Gastroesophageal sphincter (tissue), 4 donors: ENCODE measurements at regions not wholly inside any gene's neighbourhood (a gene's known extent, or its start where the extent isn't known, plus 50 kb on each side); places are given as distances from the start of the nearest gene placed in this dataset.

Source experiments
- ATAC-seq: fragments of 150-250 bp; one replicate; pipeline ENCODE4 v1.9.1; 2016; ENCODE audit warnings: mild to moderate bottlenecking, moderate library complexity
- H3K27ac ChIP-seq, 4 donors: fragments of 200-600 bp; sonication (generic) in 3 of 4; 1 replicate in 3 of 4; 2 replicates in 1 of 4; pipeline ENCODE4 v1.5.1; 2016 to 2019
- H3K27me3 ChIP-seq: fragments of 200-600 bp; sonication (generic); one replicate; pipeline ENCODE4 v1.5.1; 2019
- H3K36me3 ChIP-seq, 2 donors: fragments of 200-600 bp; sonication (generic); one replicate each; pipeline ENCODE4 v1.5.1; 2019; ENCODE audit warnings: control low read depth in 1 of 2
- H3K4me1 ChIP-seq, 3 donors: fragments of 200-600 bp; sonication (generic); 1 replicate in 2 of 3; 2 replicates in 1 of 3; pipeline ENCODE4 v1.5.1; 2016 to 2019; ENCODE audit warnings: control low read depth in 2 of 3
- H3K4me3 ChIP-seq, 2 donors: fragments of 200-600 bp; sonication (generic); one replicate each; pipeline ENCODE4 v1.5.1; 2019; ENCODE audit warnings: mild to moderate bottlenecking in 1 of 2, moderate library complexity in 1 of 2
- H3K9me3 ChIP-seq, 3 donors: fragments of 200-600 bp; sonication (generic); one replicate each; pipeline ENCODE4 v1.5.1; 2017 to 2019; ENCODE audit warnings: control low read depth in 2 of 3
- EP300 ChIP-seq: sonication (generic); formaldehyde crosslinking; IDR thresholded peaks from one replicate; pipeline ENCODE4 v1.6.1; 2017; ENCODE audit warnings: antibody characterized with exemption, mild to moderate bottlenecking
- POLR2A ChIP-seq, 2 donors: fragments of 450-650 bp; IDR thresholded peaks; one replicate each; pipeline ENCODE4 v1.6.1; 2017; ENCODE audit warnings: antibody characterized with exemption in 2 of 2, mild to moderate bottlenecking in 2 of 2, moderate library complexity in 1 of 2
- POLR2AphosphoS5 ChIP-seq: sonication (generic); formaldehyde crosslinking; IDR thresholded peaks from one replicate; pipeline ENCODE4 v1.6.1; 2017; ENCODE audit warnings: antibody characterized with exemption
- WGBS, 2 donors: methylation state at CpG; one replicate each; pipeline ENCODE4 v1.1.5; 2018; ENCODE audit warnings: low coverage in 1 of 2; 5-methylcytosine and 5-hydroxymethylcytosine counted together
- TF ChIP-seq, protein P1 (sequence below), 4 experiments: fragments of 200-600 bp in 2 of 4; fragments of 450-650 bp in 2 of 4; sonication (generic) in 1 of 4; IDR thresholded peaks; one replicate each; pipeline ENCODE4 v1.5.1; 2017 to 2019; ENCODE audit warnings: antibody characterized with exemption in 4 of 4, mild to moderate bottlenecking in 2 of 4, moderate library complexity in 2 of 4

GRCh38 chr5:88144219-88145001, 124.2 kb downstream of the TMEM161B start:
- no peak for TF ChIP-seq EP300
- TF ChIP-seq, protein P1, sequence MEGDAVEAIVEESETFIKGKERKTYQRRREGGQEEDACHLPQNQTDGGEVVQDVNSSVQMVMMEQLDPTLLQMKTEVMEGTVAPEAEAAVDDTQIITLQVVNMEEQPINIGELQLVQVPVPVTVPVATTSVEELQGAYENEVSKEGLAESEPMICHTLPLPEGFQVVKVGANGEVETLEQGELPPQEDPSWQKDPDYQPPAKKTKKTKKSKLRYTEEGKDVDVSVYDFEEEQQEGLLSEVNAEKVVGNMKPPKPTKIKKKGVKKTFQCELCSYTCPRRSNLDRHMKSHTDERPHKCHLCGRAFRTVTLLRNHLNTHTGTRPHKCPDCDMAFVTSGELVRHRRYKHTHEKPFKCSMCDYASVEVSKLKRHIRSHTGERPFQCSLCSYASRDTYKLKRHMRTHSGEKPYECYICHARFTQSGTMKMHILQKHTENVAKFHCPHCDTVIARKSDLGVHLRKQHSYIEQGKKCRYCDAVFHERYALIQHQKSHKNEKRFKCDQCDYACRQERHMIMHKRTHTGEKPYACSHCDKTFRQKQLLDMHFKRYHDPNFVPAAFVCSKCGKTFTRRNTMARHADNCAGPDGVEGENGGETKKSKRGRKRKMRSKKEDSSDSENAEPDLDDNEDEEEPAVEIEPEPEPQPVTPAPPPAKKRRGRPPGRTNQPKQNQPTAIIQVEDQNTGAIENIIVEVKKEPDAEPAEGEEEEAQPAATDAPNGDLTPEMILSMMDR (IDR thresholded peaks at IDR 0.05): no peak
- TF ChIP-seq POLR2A (IDR thresholded peaks at IDR 0.05): no peak
- no peak for TF ChIP-seq POLR2AphosphoS5
- H3K9me3 ChIP-seq: no peaks in the 10 kb centered on the region
- 15 to 16% methylated on average over 12 to 18 of the region's 28 CpGs for WGBS, 2 donors
- H3K27ac ChIP-seq: peak overlapping the region in 1 of 4 donors; percentile 68
- peaks cover 0 to 65% (median 19%) of the 10 kb centered on the region in 3 donors for H3K4me1 ChIP-seq
- H3K4me3 ChIP-seq: peak overlapping the region in 1 of 2 donors; percentile 57
- peaks cover 80% of the 10 kb centered on the region for H3K27me3 ChIP-seq
- ATAC-seq: no peak
- no peaks in the 10 kb centered on the region for H3K36me3 ChIP-seq

DNA sequence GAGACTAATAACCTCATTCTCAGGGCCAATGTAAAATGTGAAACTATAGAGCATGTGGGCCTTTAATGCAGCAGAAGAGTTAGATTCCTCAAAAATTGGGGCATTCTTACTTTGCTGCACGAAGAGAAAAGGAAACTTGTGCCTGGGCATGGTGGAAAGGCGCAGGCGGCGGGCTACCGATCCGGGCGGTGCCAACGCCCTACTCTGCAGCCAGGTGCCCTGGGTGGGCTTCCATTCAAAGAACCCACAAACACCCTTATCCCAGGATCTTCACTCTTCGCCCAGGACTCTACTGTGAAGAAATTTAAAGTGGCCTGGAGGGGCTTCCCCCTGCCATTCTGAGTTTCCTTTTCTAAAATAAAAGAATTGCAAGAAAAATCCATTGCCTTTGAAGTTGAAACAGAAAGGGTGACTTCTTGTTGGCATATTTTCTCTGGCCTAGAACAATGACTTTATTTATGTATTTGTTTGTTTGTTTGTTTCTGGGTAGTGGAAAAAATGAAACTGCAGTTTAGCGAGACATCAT, 124.9 kb downstream of the TMEM161B start:
- Histone ChIP-seq H3K27ac (peak overlapping the region in 1 of 4 donors; percentile 68), H3K9me3 (no peaks in the 10 kb centered on the region), H3K27me3 (peaks cover 86% of the 10 kb centered on the region), H3K4me3 (peak overlapping the region in 1 of 2 donors; percentile 57), H3K36me3 (no peaks in the 10 kb centered on the region), H3K4me1 (peaks cover 0 to 65% (median 19%) of the 10 kb centered on the region in 3 donors)
- whole genome bisulfite sequencing, 2 donors: 21 to 43% methylated on average over 3 to 10 of the region's 10 CpGs
- TF ChIP-seq, protein P1 (IDR thresholded peaks at IDR 0.05): no peak
- TF ChIP-seq POLR2AphosphoS5 (no peak), POLR2A (IDR thresholded peaks at IDR 0.05) (no peak), EP300 (no peak)
- no peak for ATAC-seq

DNA sequence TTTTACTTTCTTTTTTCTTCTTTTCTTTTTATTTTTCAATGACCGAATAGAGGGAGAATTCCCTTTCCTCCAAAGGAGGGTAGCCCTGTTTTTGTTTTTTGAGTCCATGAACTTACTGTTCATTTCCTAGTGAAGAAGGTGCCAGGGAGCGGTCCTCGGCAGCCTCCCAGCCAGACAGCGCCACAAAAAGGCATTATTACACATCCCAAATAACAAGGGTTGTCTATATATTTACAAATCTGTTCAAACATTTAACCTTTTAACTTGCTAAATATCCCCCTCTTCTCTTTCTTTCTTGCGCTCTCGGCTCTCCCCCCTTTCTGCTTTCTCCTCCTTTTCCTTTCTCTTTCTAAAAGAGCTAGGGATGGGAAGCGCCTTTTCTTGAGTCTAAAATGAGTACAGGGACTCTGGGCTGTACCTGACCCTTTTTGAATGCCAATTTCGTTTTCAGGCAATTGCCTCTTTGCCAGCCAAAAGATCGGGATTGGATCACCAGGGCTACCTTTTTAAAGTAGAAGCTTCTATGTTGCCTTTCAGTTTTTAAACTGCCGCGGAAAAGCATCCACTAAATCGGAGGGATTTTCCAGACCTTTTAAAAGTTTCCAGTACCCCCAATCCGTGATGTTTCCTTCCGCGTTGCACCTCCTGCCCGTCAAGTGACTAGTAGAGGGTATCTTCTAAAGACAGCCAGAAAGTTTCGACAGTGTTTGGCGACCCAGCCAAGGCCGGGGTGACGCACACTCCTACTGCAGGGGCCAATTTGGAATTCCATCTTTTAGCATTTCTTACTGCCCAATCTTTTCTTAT, 125.6 kb downstream of the TMEM161B start:
- Histone ChIP-seq H3K27ac (peak overlapping the region in 3 of 4 donors; percentile 39 to 68 (median 61)), H3K36me3 (no peaks in the 10 kb centered on the region), H3K27me3 (peaks cover 91% of the 10 kb centered on the region), H3K9me3 (no peaks in the 10 kb centered on the region), H3K4me3 (peak overlapping the region; percentile 32 to 57), H3K4me1 (peaks cover 0 to 65% (median 19%) of the 10 kb centered on the region in 3 donors)
- no peak for ATAC-seq
- TF ChIP-seq, protein P1 (IDR thresholded peaks at IDR 0.05): no peak
- TF ChIP-seq POLR2AphosphoS5: no peak
- no peak for TF ChIP-seq EP300
- TF ChIP-seq POLR2A (IDR thresholded peaks at IDR 0.05): no peak
- WGBS, 2 donors: 8% methylated on average over 6 to 16 of the region's 20 CpGs

- peak overlapping the region in 2 of 4 donors; percentile 61 to 68 for H3K27ac ChIP-seq
- 0 to 5% methylated on average over 2 of the region's 2 CpGs for WGBS, 2 donors
- no peaks in the 10 kb centered on the region for H3K36me3 ChIP-seq
- ATAC-seq: no peak
- peaks cover 91% of the 10 kb centered on the region for H3K27me3 ChIP-seq
- H3K9me3 ChIP-seq: no peaks in the 10 kb centered on the region
- peaks cover 0 to 65% (median 19%) of the 10 kb centered on the region in 3 donors for H3K4me1 ChIP-seq
- peak overlapping the region; percentile 32 to 57 for H3K4me3 ChIP-seq
- TF ChIP-seq POLR2AphosphoS5: no peak
- TF ChIP-seq EP300: no peak
- no peak for TF ChIP-seq POLR2A (IDR thresholded peaks at IDR 0.05)
- TF ChIP-seq, protein P1 (IDR thresholded peaks at IDR 0.05): no peak
These were observed 126.1 kb downstream of the TMEM161B start for GRCh38 chr5:88142636-88142885.
